Natural killer cell treated with Interleukin-12 subunit alpha and Interleukin-12 subunit beta and Interleukin-15 and Interleukin-18, amount 100 ng/mL, for 72 hours (primary cell): ENCODE measurements at regions not wholly inside any gene's neighbourhood (a gene's known extent, or its start where the extent isn't known, plus 50 kb on each side); places are given as distances from the start of the nearest gene placed in this dataset.

Experiments
- ATAC-seq, 2 donors: fragments of 150-1000 bp; cut with Tn5 transposase in 1 of 2; sonication (Bioruptor Pico), chemical (Tn5 transposase) in 1 of 2; 2 replicates each; pipeline ENCODE4 v1.10.0; 2021
- DNase-seq: peaks from one replicate; pipeline ENCODE4 v3.0.0; 2022; ENCODE audit warnings: low spot score
- H3K27ac Mint-ChIP-seq, 2 donors: 1 replicate in 1 of 2; 2 replicates in 1 of 2; pipeline ENCODE4 v1.8.0; 2022; ENCODE audit warnings: mixed read lengths in 2 of 2, mild to moderate bottlenecking in 1 of 2, moderate library complexity in 1 of 2
- H3K27me3 Mint-ChIP-seq, 2 donors: 1 replicate in 1 of 2; 2 replicates in 1 of 2; pipeline ENCODE4 v1.8.0; 2022; ENCODE audit warnings: mixed read lengths in 2 of 2
- H3K36me3 Mint-ChIP-seq: one replicate; pipeline ENCODE4 v1.8.0; 2022; ENCODE audit warnings: mixed read lengths
- H3K4me1 Mint-ChIP-seq, 2 donors: 1 replicate in 1 of 2; 2 replicates in 1 of 2; pipeline ENCODE4 v1.8.0; 2022; ENCODE audit warnings: low read depth in 2 of 2, mixed read lengths in 2 of 2, mild to moderate bottlenecking in 1 of 2
- H3K4me3 Mint-ChIP-seq: one replicate; pipeline ENCODE4 v1.8.0; 2022; ENCODE audit warnings: mixed read lengths
- H3K9me3 Mint-ChIP-seq: 2 replicates; pipeline ENCODE4 v1.8.0; 2022; ENCODE audit warnings: mixed read lengths

GRCh38 chr5:125201446-125202052 is 455.1 kb upstream of the ZNF608 start:
- H3K9me3 Mint-ChIP-seq: no peaks in the 10 kb centered on the region
- DNase-seq: no peak
- no peak for ATAC-seq
- H3K27ac Mint-ChIP-seq: peak overlapping the region in 1 of 2 donors; percentile 95
- no peak overlapping the region for H3K4me3 Mint-ChIP-seq
- peaks cover 11% of the 10 kb centered on the region for H3K36me3 Mint-ChIP-seq
- H3K27me3 Mint-ChIP-seq: no peaks in the 10 kb centered on the region
- peaks cover 37 to 47% of the 10 kb centered on the region in 2 donors for H3K4me1 Mint-ChIP-seq

GRCh38 chr5:125202353-125202752 is 455.9 kb upstream of the ZNF608 start:
- DNase-seq (no peak), ATAC-seq (no peak)
- Mint-ChIP-seq H3K27ac (peak overlapping the region in 1 of 2 donors; percentile 95), H3K27me3 (no peaks in the 10 kb centered on the region), H3K4me3 (no peak overlapping the region), H3K9me3 (peaks cover 2% of the 10 kb centered on the region), H3K4me1 (peaks cover 44 to 55% of the 10 kb centered on the region in 2 donors), H3K36me3 (peaks cover 18% of the 10 kb centered on the region)

GRCh38 chr5:125202871-125203438 is 456.5 kb upstream of the ZNF608 start:
- Mint-ChIP-seq H3K27ac (peak overlapping the region in 1 of 2 donors; percentile 95), H3K27me3 (no peaks in the 10 kb centered on the region), H3K4me3 (no peak overlapping the region), H3K4me1 (peaks cover 44 to 56% of the 10 kb centered on the region in 2 donors), H3K9me3 (peaks cover 2% of the 10 kb centered on the region), H3K36me3 (peaks cover 18% of the 10 kb centered on the region)
- ATAC-seq: no peak
- DNase-seq: no peak

GRCh38 chr5:125203912-125204311 is 457.5 kb upstream of the ZNF608 start:
- Mint-ChIP-seq H3K36me3 (peaks cover 18% of the 10 kb centered on the region), H3K4me1 (peaks cover 44 to 59% of the 10 kb centered on the region in 2 donors), H3K4me3 (no peak overlapping the region), H3K27ac (peak overlapping the region; percentile 24 to 95), H3K27me3 (no peaks in the 10 kb centered on the region), H3K9me3 (peaks cover 2% of the 10 kb centered on the region)
- DNase-seq (no peak), ATAC-seq (no peak)

- ATAC-seq (peak; percentile 68 to 83), DNase-seq (no peak)
- H3K27ac Mint-ChIP-seq: peak overlapping the region; percentile 82 to 95
- no peaks in the 10 kb centered on the region for H3K27me3 Mint-ChIP-seq
- H3K4me3 Mint-ChIP-seq: peak overlapping the region; percentile 59
- peaks cover 18% of the 10 kb centered on the region for H3K36me3 Mint-ChIP-seq
- peaks cover 5% of the 10 kb centered on the region for H3K9me3 Mint-ChIP-seq
- peaks cover 42 to 64% of the 10 kb centered on the region in 2 donors for H3K4me1 Mint-ChIP-seq
Measured at GRCh38 chr5:125205601-125206225, 459.3 kb upstream of the ZNF608 start.

- Mint-ChIP-seq H3K27me3 (no peaks in the 10 kb centered on the region), H3K27ac (peak overlapping the region in 1 of 2 donors; percentile 95), H3K36me3 (peaks cover 18% of the 10 kb centered on the region), H3K4me3 (no peak overlapping the region), H3K4me1 (peaks cover 33 to 53% of the 10 kb centered on the region in 2 donors), H3K9me3 (peaks cover 5% of the 10 kb centered on the region)
- DNase-seq (no peak), ATAC-seq (no peak)
Measured at GRCh38 chr5:125207856-125208255, 461.4 kb upstream of the ZNF608 start.

GRCh38 chr5:125209650-125210049 is 463.2 kb upstream of the ZNF608 start:
- Mint-ChIP-seq H3K9me3 (peaks cover 5% of the 10 kb centered on the region), H3K4me3 (no peak overlapping the region), H3K36me3 (peaks cover 10% of the 10 kb centered on the region), H3K4me1 (peaks cover 23 to 44% of the 10 kb centered on the region in 2 donors), H3K27me3 (no peaks in the 10 kb centered on the region), H3K27ac (peak overlapping the region in 1 of 2 donors; percentile 62)
- no peak for ATAC-seq
- DNase-seq: no peak

- peak in 1 of 2 donors; percentile 55 for ATAC-seq
- Mint-ChIP-seq H3K4me3 (no peak overlapping the region), H3K27me3 (no peaks in the 10 kb centered on the region), H3K36me3 (peaks cover 9% of the 10 kb centered on the region), H3K9me3 (peaks cover 5% of the 10 kb centered on the region), H3K27ac (peak overlapping the region in 1 of 2 donors; percentile 62), H3K4me1 (peaks cover 22 to 44% of the 10 kb centered on the region in 2 donors)
- no peak for DNase-seq
Measured at GRCh38 chr5:125210242-125210947, 464.0 kb upstream of the ZNF608 start.

GRCh38 chr5:125214080-125214479 is 467.6 kb upstream of the ZNF608 start:
- Mint-ChIP-seq H3K36me3 (peaks cover 4% of the 10 kb centered on the region), H3K27ac (no peak overlapping the region), H3K4me3 (no peak overlapping the region), H3K27me3 (peaks cover 0 to 2% of the 10 kb centered on the region in 2 donors), H3K4me1 (peaks cover 3 to 18% of the 10 kb centered on the region in 2 donors), H3K9me3 (peaks cover 4% of the 10 kb centered on the region)
- no peak for ATAC-seq
- no peak for DNase-seq

GRCh38 chr5:125215593-125215992 is 469.2 kb upstream of the ZNF608 start:
- H3K27ac Mint-ChIP-seq: no peak overlapping the region
- peaks cover 6 to 14% of the 10 kb centered on the region in 2 donors for H3K4me1 Mint-ChIP-seq
- ATAC-seq (no peak), DNase-seq (no peak)
- no peak overlapping the region for H3K4me3 Mint-ChIP-seq
- H3K36me3 Mint-ChIP-seq: peaks cover 4% of the 10 kb centered on the region
- peaks cover 0 to 2% of the 10 kb centered on the region in 2 donors for H3K27me3 Mint-ChIP-seq
- peaks cover 2% of the 10 kb centered on the region for H3K9me3 Mint-ChIP-seq

GRCh38 chr5:125219710-125220109 is 473.3 kb upstream of the ZNF608 start:
- Mint-ChIP-seq H3K4me1 (peaks cover 4 to 6% of the 10 kb centered on the region in 2 donors), H3K27ac (peak overlapping the region in 1 of 2 donors; percentile 27), H3K4me3 (no peak overlapping the region), H3K27me3 (peaks cover 0 to 2% of the 10 kb centered on the region in 2 donors), H3K36me3 (peaks cover 4% of the 10 kb centered on the region), H3K9me3 (peaks cover 6% of the 10 kb centered on the region)
- DNase-seq (no peak), ATAC-seq (peak in 1 of 2 donors; percentile 69)

GRCh38 chr5:125220284-125220683 is 473.8 kb upstream of the ZNF608 start:
- peak; percentile 28 to 49 for ATAC-seq
- peaks cover 6% of the 10 kb centered on the region for H3K9me3 Mint-ChIP-seq
- H3K36me3 Mint-ChIP-seq: peaks cover 4% of the 10 kb centered on the region
- H3K4me1 Mint-ChIP-seq: peaks cover 4 to 6% of the 10 kb centered on the region in 2 donors
- no peak for DNase-seq
- H3K4me3 Mint-ChIP-seq: no peak overlapping the region
- peaks cover 0 to 2% of the 10 kb centered on the region in 2 donors for H3K27me3 Mint-ChIP-seq
- H3K27ac Mint-ChIP-seq: no peak overlapping the region

- Mint-ChIP-seq H3K27me3 (no peaks in the 10 kb centered on the region), H3K9me3 (peaks cover 4% of the 10 kb centered on the region)
Measured at GRCh38 chr5:125222597-125223240, 476.3 kb upstream of the ZNF608 start.

More at GRCh38 chr5:125222597-125223240, 476.3 kb upstream of the ZNF608 start:
- Mint-ChIP-seq H3K4me3 (no peak overlapping the region), H3K27ac (no peak overlapping the region), H3K36me3 (no peaks in the 10 kb centered on the region), H3K4me1 (peaks cover 4 to 6% of the 10 kb centered on the region in 2 donors)
- no peak for DNase-seq
- no peak for ATAC-seq
